Activated naive CD4-positive, alpha-beta T cell treated with anti-CD3 and anti-CD28 coated beads for 36 hours (primary cell): ENCODE measurements at regions not wholly inside any gene's neighbourhood (a gene's known extent, or its start where the extent isn't known, plus 50 kb on each side); places are given as distances from the start of the nearest gene placed in this dataset.

Source experiments
- CTCF ChIA-PET: fragments of 350-600 bp; sonication (Branson Sonifier 250); formaldehyde crosslinking; loops from one replicate; lab custom pipeline; 2021; ENCODE audit warnings: antibody characterized with exemption; lab: Charles Lee
- DNase-seq: peaks from one replicate; pipeline ENCODE4 v3.0.0-alpha.2; 2020
- H3K27ac Mint-ChIP-seq: one replicate; pipeline ENCODE4 v1.8.0; 2021; ENCODE audit warnings: mild to moderate bottlenecking, mixed read lengths
- H3K27me3 Mint-ChIP-seq: one replicate; pipeline ENCODE4 v1.8.0; 2021; ENCODE audit warnings: low read depth, mixed read lengths
- H3K36me3 Mint-ChIP-seq: one replicate; pipeline ENCODE4 v1.8.0; 2021; ENCODE audit warnings: low read depth, mixed read lengths
- H3K4me1 Mint-ChIP-seq: one replicate; pipeline ENCODE4 v1.8.0; 2021; ENCODE audit warnings: low read depth, mixed read lengths
- H3K4me3 Mint-ChIP-seq: one replicate; pipeline ENCODE4 v1.8.0; 2021; ENCODE audit warnings: mild to moderate bottlenecking, moderate library complexity, mixed read lengths
- H3K9me3 Mint-ChIP-seq: one replicate; pipeline ENCODE4 v1.8.0; 2021; ENCODE audit warnings: mixed read lengths
- intact Hi-C: fragments of 100-400 bp; cut with micrococcal nuclease; formaldehyde crosslinking; loops from one replicate; pipeline ENCODE4 v1.15.1; 2023

GRCh38 chr11:113634940-113635575, 71.0 kb downstream of the TMPRSS5 start:
- intact Hi-C loops = no loop called here
- CTCF ChIA-PET = interaction anchor here (0.6 kb wide), 1 partner anchor 82 kb away, joined by 3 read pairs; no protein-coding TSS in a partner anchor
- Mint-ChIP-seq H3K36me3 (no peaks in the 10 kb centered on the region), H3K27me3 (no peaks in the 10 kb centered on the region), H3K9me3 (peaks cover 6% of the 10 kb centered on the region), H3K27ac (no peak overlapping the region), H3K4me1 (no peaks in the 10 kb centered on the region), H3K4me3 (no peak overlapping the region)
- no peak for DNase-seq

- H3K36me3 Mint-ChIP-seq = no peaks in the 10 kb centered on the region
- CTCF ChIA-PET = no interaction called here
- H3K9me3 Mint-ChIP-seq = peaks cover 6% of the 10 kb centered on the region
- DNase-seq = no peak
- intact Hi-C loops = no loop called here
- no peaks in the 10 kb centered on the region for H3K27me3 Mint-ChIP-seq
- H3K4me1 Mint-ChIP-seq = no peaks in the 10 kb centered on the region
- no peak overlapping the region for H3K27ac Mint-ChIP-seq
- H3K4me3 Mint-ChIP-seq = no peak overlapping the region
Observed at GRCh38 chr11:113632981-113633380, 73.1 kb downstream of the TMPRSS5 start.

DNA sequence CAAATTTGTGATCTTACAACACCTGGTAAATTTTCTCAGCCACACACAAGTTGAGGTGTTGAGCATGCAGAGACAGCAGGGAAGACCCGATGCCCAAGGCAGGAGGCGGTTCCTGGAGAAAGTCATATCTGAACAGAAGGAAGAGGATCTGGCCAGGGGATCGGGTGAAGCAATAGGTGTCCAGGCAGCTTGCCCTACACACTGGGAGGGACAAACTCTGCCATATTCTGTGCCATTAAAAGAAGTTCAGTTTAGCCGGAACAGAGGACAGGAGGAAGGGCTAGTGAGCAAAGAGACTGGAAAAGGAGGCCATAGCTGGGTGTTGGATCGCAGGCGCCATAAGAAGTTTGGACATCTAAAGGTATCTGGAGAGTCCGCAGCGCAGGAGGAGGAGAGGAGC, 76.5 kb downstream of the TMPRSS5 start:
- Mint-ChIP-seq H3K4me1 (no peaks in the 10 kb centered on the region), H3K27me3 (peaks cover 5% of the 10 kb centered on the region), H3K4me3 (no peak overlapping the region), H3K27ac (no peak overlapping the region), H3K9me3 (no peaks in the 10 kb centered on the region), H3K36me3 (no peaks in the 10 kb centered on the region)
- intact Hi-C loops = no loop called here
- DNase-seq = no peak
- CTCF ChIA-PET = no interaction called here

GRCh38 chr11:113628912-113629311, 77.2 kb downstream of the TMPRSS5 start:
- Mint-ChIP-seq H3K27ac (no peak overlapping the region), H3K27me3 (peaks cover 5% of the 10 kb centered on the region), H3K4me3 (no peak overlapping the region), H3K4me1 (no peaks in the 10 kb centered on the region), H3K36me3 (no peaks in the 10 kb centered on the region), H3K9me3 (no peaks in the 10 kb centered on the region)
- no peak for DNase-seq
- intact Hi-C loops = no loop called here
- CTCF ChIA-PET = no interaction called here

- no peak for DNase-seq
- Mint-ChIP-seq H3K36me3 (no peaks in the 10 kb centered on the region), H3K4me3 (no peak overlapping the region), H3K9me3 (no peaks in the 10 kb centered on the region), H3K27ac (no peak overlapping the region), H3K27me3 (peaks cover 5% of the 10 kb centered on the region), H3K4me1 (no peaks in the 10 kb centered on the region)
- CTCF ChIA-PET = no interaction called here
- intact Hi-C loops = no loop called here
Observed at GRCh38 chr11:113627946-113628345, 78.2 kb downstream of the TMPRSS5 start.

- Mint-ChIP-seq H3K36me3 (no peaks in the 10 kb centered on the region), H3K4me3 (no peak overlapping the region), H3K27me3 (peaks cover 6% of the 10 kb centered on the region), H3K27ac (no peak overlapping the region), H3K4me1 (no peaks in the 10 kb centered on the region), H3K9me3 (no peaks in the 10 kb centered on the region)
- no peak for DNase-seq
- intact Hi-C loops = no loop called here
- CTCF ChIA-PET = no interaction called here
Observed at GRCh38 chr11:113627297-113627696, 78.8 kb downstream of the TMPRSS5 start.

GRCh38 chr11:113626736-113627135, 79.4 kb downstream of the TMPRSS5 start:
- DNase-seq = no peak
- Mint-ChIP-seq H3K9me3 (no peaks in the 10 kb centered on the region), H3K27ac (no peak overlapping the region), H3K36me3 (no peaks in the 10 kb centered on the region), H3K4me3 (no peak overlapping the region), H3K27me3 (peaks cover 8% of the 10 kb centered on the region), H3K4me1 (no peaks in the 10 kb centered on the region)
- intact Hi-C loops = no loop called here
- CTCF ChIA-PET = no interaction called here

DNA sequence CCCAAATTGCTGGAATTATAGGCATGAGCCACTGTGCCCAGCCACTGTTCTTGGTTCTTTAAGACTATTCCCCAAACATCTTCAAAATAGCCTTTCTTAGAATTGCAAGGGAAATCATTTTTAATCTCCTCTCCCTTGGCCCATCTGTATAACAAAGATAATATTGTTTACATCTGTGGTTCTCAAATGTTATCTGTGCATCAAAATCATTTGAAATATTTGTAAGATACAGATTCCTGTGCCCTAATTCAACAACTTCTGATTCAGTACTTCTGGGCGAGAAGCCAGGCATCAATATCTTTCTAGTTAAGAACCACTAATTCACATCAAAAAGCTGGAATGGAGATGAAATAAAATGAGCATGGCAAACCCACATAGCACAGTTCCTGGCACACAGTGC, 83.0 kb downstream of the TMPRSS5 start:
- CTCF ChIA-PET = no interaction called here
- Mint-ChIP-seq H3K27me3 (peaks cover 8% of the 10 kb centered on the region), H3K36me3 (no peaks in the 10 kb centered on the region), H3K9me3 (peaks cover 2% of the 10 kb centered on the region), H3K4me3 (no peak overlapping the region), H3K4me1 (no peaks in the 10 kb centered on the region), H3K27ac (no peak overlapping the region)
- no peak for DNase-seq
- intact Hi-C loops = no loop called here

DNA sequence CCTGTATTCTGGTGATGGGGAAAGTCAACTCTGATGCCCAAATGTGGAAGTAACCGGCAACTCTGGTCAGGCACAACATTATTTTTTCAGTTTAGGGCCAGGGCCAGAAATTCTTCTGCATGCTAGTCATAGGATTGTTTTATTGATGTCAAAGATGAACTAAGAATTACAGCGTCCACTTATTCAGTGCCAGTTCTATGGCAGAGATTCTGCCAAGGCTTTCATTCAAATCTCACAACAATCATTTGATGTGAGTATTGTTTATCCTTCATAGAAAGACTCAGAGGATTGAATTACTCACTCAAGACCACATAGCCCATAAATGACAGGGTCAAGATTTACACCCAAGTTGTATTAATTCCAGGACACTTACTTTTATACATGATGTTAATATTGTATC, 87.7 kb downstream of the TMPRSS5 start:
- H3K9me3 Mint-ChIP-seq = peaks cover 2% of the 10 kb centered on the region
- H3K4me1 Mint-ChIP-seq = no peaks in the 10 kb centered on the region
- CTCF ChIA-PET = no interaction called here
- no peak overlapping the region for H3K27ac Mint-ChIP-seq
- no peak overlapping the region for H3K4me3 Mint-ChIP-seq
- no peak for DNase-seq
- H3K36me3 Mint-ChIP-seq = no peaks in the 10 kb centered on the region
- intact Hi-C loops = no loop called here
- peaks cover 13% of the 10 kb centered on the region for H3K27me3 Mint-ChIP-seq

GRCh38 chr11:113615773-113616172, 90.3 kb downstream of the TMPRSS5 start:
- DNase-seq = no peak
- intact Hi-C loops = no loop called here
- H3K36me3 Mint-ChIP-seq = no peaks in the 10 kb centered on the region
- H3K27me3 Mint-ChIP-seq = peaks cover 12% of the 10 kb centered on the region
- no peak overlapping the region for H3K27ac Mint-ChIP-seq
- no peak overlapping the region for H3K4me3 Mint-ChIP-seq
- no peaks in the 10 kb centered on the region for H3K4me1 Mint-ChIP-seq
- CTCF ChIA-PET = no interaction called here
- H3K9me3 Mint-ChIP-seq = peaks cover 2% of the 10 kb centered on the region

DNA sequence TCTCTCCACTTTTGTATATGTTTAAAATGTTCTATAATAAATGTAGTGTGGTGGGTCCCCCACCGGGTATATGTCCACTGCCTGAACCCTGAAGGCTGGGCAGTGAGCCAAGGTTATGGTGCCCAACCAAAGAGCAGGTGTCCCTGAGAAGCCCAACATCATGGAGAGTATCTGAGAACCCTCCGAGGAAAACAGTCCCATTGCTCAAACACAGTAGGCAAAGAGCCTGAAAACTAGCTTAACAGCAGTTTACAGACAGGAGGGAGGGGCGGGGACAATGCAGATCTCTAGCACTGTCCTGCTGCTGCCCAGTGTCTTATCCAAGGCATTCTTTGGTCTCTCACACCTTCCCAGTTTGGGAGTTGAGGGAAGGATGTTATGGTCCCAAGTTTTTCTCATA, 91.0 kb downstream of the TMPRSS5 start:
- H3K4me3 Mint-ChIP-seq = no peak overlapping the region
- H3K4me1 Mint-ChIP-seq = no peaks in the 10 kb centered on the region
- no peak for DNase-seq
- no peaks in the 10 kb centered on the region for H3K36me3 Mint-ChIP-seq
- peaks cover 2% of the 10 kb centered on the region for H3K9me3 Mint-ChIP-seq
- no peak overlapping the region for H3K27ac Mint-ChIP-seq
- intact Hi-C loops = no loop called here
- CTCF ChIA-PET = no interaction called here
- H3K27me3 Mint-ChIP-seq = peaks cover 12% of the 10 kb centered on the region

GRCh38 chr11:113614097-113614496, 92.0 kb downstream of the TMPRSS5 start:
- intact Hi-C loops = no loop called here
- Mint-ChIP-seq H3K9me3 (no peaks in the 10 kb centered on the region), H3K4me3 (no peak overlapping the region), H3K27me3 (peaks cover 12% of the 10 kb centered on the region), H3K27ac (no peak overlapping the region), H3K4me1 (no peaks in the 10 kb centered on the region), H3K36me3 (no peaks in the 10 kb centered on the region)
- no peak for DNase-seq
- CTCF ChIA-PET = interaction anchor here (0.9 kb wide), 2 partner anchors 26 to 324 kb away, joined by 3 read pairs; no protein-coding TSS in a partner anchor

- H3K27me3 Mint-ChIP-seq = peaks cover 12% of the 10 kb centered on the region
- no peak overlapping the region for H3K4me3 Mint-ChIP-seq
- no peak for DNase-seq
- CTCF ChIA-PET = interaction anchor here (0.9 kb wide), 2 partner anchors 26 to 323 kb away, joined by 3 read pairs; no protein-coding TSS in a partner anchor
- no peaks in the 10 kb centered on the region for H3K36me3 Mint-ChIP-seq
- no peak overlapping the region for H3K27ac Mint-ChIP-seq
- H3K4me1 Mint-ChIP-seq = no peaks in the 10 kb centered on the region
- intact Hi-C loops = no loop called here
- H3K9me3 Mint-ChIP-seq = no peaks in the 10 kb centered on the region
Observed at GRCh38 chr11:113613619-113614018, 92.5 kb downstream of the TMPRSS5 start.
